ENCODE measurements at regions not wholly inside any gene's neighbourhood (a gene's known extent, or its start where the extent isn't known, plus 50 kb on each side); places are given as distances from the start of the nearest gene placed in this dataset.

GRCh38 chr12:102769323-102769916, 147.6 kb downstream of the PAH start:
- peak; percentile 90 for TF ChIP-seq CTCF (IDR thresholded peaks at IDR 0.05; ENCODE audit: low read depth, low read length)
- no peak for TF ChIP-seq MYC (IDR thresholded peaks at IDR 0.05; ENCODE audit: low read depth, low read length)
- TF ChIP-seq MAX (IDR thresholded peaks at IDR 0.05; ENCODE audit: low read depth, low read length), result no peak

All from NB4 (cell line).